ENCODE measurements at regions not wholly inside any gene's neighbourhood (a gene's known extent, or its start where the extent isn't known, plus 50 kb on each side); places are given as distances from the start of the nearest gene placed in this dataset.

- TF ChIP-seq POLR2A (IDR thresholded peaks at IDR 0.05; ENCODE audit: low read length) (no peak), GATA1 (IDR thresholded peaks at IDR 0.05; ENCODE audit: low read depth, low read length) (no peak)
Observed at GRCh38 chr4:183580849-183581248, 76.0 kb downstream of the ING2 start.
